CD14-positive monocyte (primary cell): ENCODE measurements at regions not wholly inside any gene's neighbourhood (a gene's known extent, or its start where the extent isn't known, plus 50 kb on each side); places are given as distances from the start of the nearest gene placed in this dataset.

ENCODE experiments used
- DNase-seq, 3 donors: peaks; one replicate each; pipeline ENCODE4 v3.0.0-alpha.2; 2011 to 2022
- H2AFZ ChIP-seq: 2 replicates; pipeline ENCODE4 v1.6.0; 2012; ENCODE audit warnings: mild to moderate bottlenecking, low read depth, low read length, inconsistent platforms; ENCODE audit not compliant: insufficient read depth, poor library complexity, severe bottlenecking
- H3K27ac ChIP-seq, 2 donors: 1 replicate in 1 of 2; 2 replicates in 1 of 2; pipeline ENCODE4 v1.5.1; 2012 to 2013; ENCODE audit warnings: low read length in 2 of 2, control low read depth in 1 of 2, inconsistent platforms in 1 of 2, low read depth in 1 of 2, mild to moderate bottlenecking in 1 of 2
- H3K27me3 ChIP-seq, 2 donors: one replicate each; pipeline versions ENCODE4 v1.6.0 to v1.6.1; 2011 to 2013; ENCODE audit warnings: low read length in 2 of 2; ENCODE audit not compliant: control insufficient read depth in 2 of 2, insufficient read depth in 2 of 2
- H3K36me3 ChIP-seq, 2 donors: replicated peaks in 1 of 2; 1 replicate in 1 of 2; 2 replicates in 1 of 2; pipeline versions ENCODE4 v1.5.1 to v1.6.1; 2012 to 2013; ENCODE audit warnings: low read length in 2 of 2, control low read depth in 1 of 2, inconsistent platforms in 1 of 2, mild to moderate bottlenecking in 1 of 2; ENCODE audit not compliant: insufficient read depth in 2 of 2, control insufficient read depth in 1 of 2
- H3K4me1 ChIP-seq, 2 donors: 1 replicate in 1 of 2; 2 replicates in 1 of 2; pipeline versions ENCODE4 v1.5.1 to v1.6.1; 2012 to 2013; ENCODE audit warnings: low read length in 2 of 2, control low read depth in 1 of 2, inconsistent platforms in 1 of 2, mild to moderate bottlenecking in 1 of 2, moderate library complexity in 1 of 2; ENCODE audit not compliant: insufficient read depth in 2 of 2, control insufficient read depth in 1 of 2
- H3K4me2 ChIP-seq: replicated peaks from 2 replicates; pipeline ENCODE3; 2012; ENCODE audit warnings: low read length, moderate library complexity, mild to moderate bottlenecking; ENCODE audit not compliant: poor library complexity, severe bottlenecking; ENCODE audit errors: extremely low read depth
- H3K4me3 ChIP-seq, 3 experiments: fragments of 200-600 bp in 1 of 3; sonication (generic) in 1 of 3; replicated peaks in 1 of 3; 1 replicate in 2 of 3; 2 replicates in 1 of 3; pipeline ENCODE4 v1.5.1; 2011 to 2013; ENCODE audit warnings: low read length in 3 of 3, mild to moderate bottlenecking in 3 of 3, control low read depth in 2 of 3, low read depth in 2 of 3, inconsistent platforms in 1 of 3, moderate library complexity in 1 of 3
- H3K79me2 ChIP-seq: 2 replicates; pipeline ENCODE4 v1.6.0; 2012; ENCODE audit warnings: mild to moderate bottlenecking, control low read depth, inconsistent platforms, low read length, moderate library complexity; ENCODE audit not compliant: insufficient read depth
- H3K9ac ChIP-seq: 2 replicates; pipeline ENCODE4 v1.6.0; 2017; ENCODE audit warnings: low read length, mild to moderate bottlenecking; ENCODE audit not compliant: insufficient read depth, poor library complexity, severe bottlenecking
- H3K9me3 ChIP-seq, 2 donors: replicated peaks in 1 of 2; 1 replicate in 1 of 2; 2 replicates in 1 of 2; pipeline versions ENCODE4 v1.5.1 to v1.6.1; 2012 to 2013; ENCODE audit warnings: low read length in 2 of 2, control low read depth in 1 of 2; ENCODE audit not compliant: control insufficient read depth in 1 of 2, insufficient read depth in 1 of 2
- H4K20me1 ChIP-seq: 2 replicates; pipeline ENCODE4 v1.6.0; 2012; ENCODE audit warnings: mild to moderate bottlenecking, low read length, control low read depth, moderate library complexity; ENCODE audit not compliant: insufficient read depth
- H3K27ac Mint-ChIP-seq, 7 donors: one replicate each; pipeline ENCODE4 v1.8.0; 2020; ENCODE audit warnings: mild to moderate bottlenecking in 7 of 7, mixed read lengths in 7 of 7, moderate library complexity in 6 of 7, inconsistent platforms in 2 of 7
- H3K27me3 Mint-ChIP-seq, 3 donors: one replicate each; pipeline ENCODE4 v1.8.0; 2021 to 2022; ENCODE audit warnings: low read depth in 3 of 3, mild to moderate bottlenecking in 3 of 3, mixed read lengths in 3 of 3, moderate library complexity in 3 of 3, inconsistent platforms in 1 of 3
- H3K36me3 Mint-ChIP-seq, 2 donors: one replicate each; pipeline ENCODE4 v1.8.0; 2020; ENCODE audit warnings: mixed read lengths in 2 of 2, inconsistent platforms in 1 of 2, mild to moderate bottlenecking in 1 of 2
- H3K4me1 Mint-ChIP-seq: one replicate; pipeline ENCODE4 v1.8.0; 2020; ENCODE audit warnings: mild to moderate bottlenecking, mixed read lengths
- H3K4me3 Mint-ChIP-seq, 2 donors: one replicate each; pipeline ENCODE4 v1.8.0; 2020; ENCODE audit warnings: mild to moderate bottlenecking in 2 of 2, mixed read lengths in 2 of 2, moderate library complexity in 1 of 2
- H3K9me3 Mint-ChIP-seq, 7 donors: one replicate each; pipeline ENCODE4 v1.8.0; 2020 to 2022; ENCODE audit warnings: mixed read lengths in 7 of 7, mild to moderate bottlenecking in 6 of 7, moderate library complexity in 6 of 7, inconsistent platforms in 2 of 7
- CTCF ChIP-seq: fragments of 200-600 bp; IDR thresholded peaks from one replicate; pipeline ENCODE4 v1.8.0; 2022; ENCODE audit warnings: antibody characterized with exemption, mild to moderate bottlenecking
- WGBS: methylation state at CpG from one replicate; pipeline ENCODE4 v1.1.5; 2013; ENCODE audit warnings: missing lambda C conversion rate; ENCODE audit not compliant: insufficient coverage; 5-methylcytosine and 5-hydroxymethylcytosine counted together
- intact Hi-C, 2 donors: fragments of 100-400 bp; cut with micrococcal nuclease; formaldehyde crosslinking; loops; one replicate each; pipeline versions ENCODE4 v1.15.0 to v1.15.1; 2023

- Histone ChIP-seq H4K20me1 (no peaks in the 10 kb centered on the region), H3K9me3 (peaks cover 11 to 18% of the 10 kb centered on the region in 2 donors), H3K27me3 (no peaks in the 10 kb centered on the region), H3K79me2 (no peaks in the 10 kb centered on the region), H3K4me1 (no peaks in the 10 kb centered on the region), H3K27ac (no peak overlapping the region), H3K4me2 (no peak overlapping the region), H3K9ac (no peak overlapping the region), H3K4me3 (no peak overlapping the region), H3K36me3 (no peaks in the 10 kb centered on the region), H2AFZ (no peak overlapping the region)
- H3K27me3 Mint-ChIP-seq, result no peaks in the 10 kb centered on the region
- no peak for TF ChIP-seq CTCF
- H3K27ac Mint-ChIP-seq, result no peak overlapping the region
- no peak for DNase-seq
- no peak overlapping the region for H3K4me3 Mint-ChIP-seq
- no peaks in the 10 kb centered on the region for H3K36me3 Mint-ChIP-seq
- no peaks in the 10 kb centered on the region for H3K4me1 Mint-ChIP-seq
- WGBS, result no CpG with 5 or more reads among the region's 2 CpGs
- H3K9me3 Mint-ChIP-seq, result peaks cover 8 to 22% (median 12%) of the 10 kb centered on the region in 7 donors
- intact Hi-C loops, result no loop called here
Observed at GRCh38 chr13:65555962-65556361, 1674.2 kb downstream of the PCDH9 start.

- Histone ChIP-seq H3K27ac (no peak overlapping the region), H3K9ac (no peak overlapping the region), H3K79me2 (no peaks in the 10 kb centered on the region), H3K27me3 (no peaks in the 10 kb centered on the region), H3K4me3 (no peak overlapping the region), H3K4me1 (no peaks in the 10 kb centered on the region), H4K20me1 (no peaks in the 10 kb centered on the region), H3K9me3 (peaks cover 8 to 11% of the 10 kb centered on the region in 2 donors), H2AFZ (no peak overlapping the region), H3K36me3 (no peaks in the 10 kb centered on the region), H3K4me2 (no peak overlapping the region)
- TF ChIP-seq CTCF, result no peak
- Mint-ChIP-seq H3K36me3 (no peaks in the 10 kb centered on the region), H3K4me1 (no peaks in the 10 kb centered on the region), H3K9me3 (peaks cover 9 to 17% (median 13%) of the 10 kb centered on the region in 7 donors), H3K4me3 (no peak overlapping the region), H3K27ac (no peak overlapping the region), H3K27me3 (no peaks in the 10 kb centered on the region)
- DNase-seq, result peak in 1 of 3 donors; percentile 1
- 94% methylated on average over 5 of the region's 5 CpGs for WGBS
- intact Hi-C loops, result no loop called here
Observed at GRCh38 chr13:65553096-65553727, 1676.9 kb downstream of the PCDH9 start.
